GM12874 (cell line): ENCODE measurements at regions not wholly inside any gene's neighbourhood (a gene's known extent, or its start where the extent isn't known, plus 50 kb on each side); places are given as distances from the start of the nearest gene placed in this dataset.

ENCODE experiments used
- CTCF ChIP-seq: IDR thresholded peaks from 2 replicates; pipeline ENCODE4 v1.5.1; 2011; ENCODE audit warnings: low read depth, mild to moderate bottlenecking, control low read depth, low read length, moderate library complexity; ENCODE audit not compliant: insufficient read depth

- TF ChIP-seq CTCF: no peak
These were observed 1044.9 kb downstream of the TYW1 start for GRCh38 chr7:68041554-68041953.

DNA sequence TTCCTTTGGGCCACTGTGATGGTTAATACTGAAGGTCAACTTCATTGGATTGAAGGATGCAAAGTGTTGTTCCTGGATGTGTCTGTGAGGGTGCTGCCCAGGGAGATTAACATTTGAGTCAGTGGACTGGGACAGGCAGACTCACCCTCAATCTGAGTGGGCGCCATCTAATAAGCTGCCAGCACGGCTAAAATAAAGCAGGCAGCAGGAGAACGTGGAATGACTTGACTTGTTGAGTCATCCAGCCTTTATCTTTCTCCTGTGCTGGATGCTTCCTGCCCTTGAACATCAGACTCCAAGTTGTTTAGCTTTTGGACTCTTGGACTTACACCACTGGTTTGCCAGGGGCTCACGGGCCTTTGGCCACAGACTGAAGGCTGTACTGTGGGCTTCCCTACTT, 1046.9 kb downstream of the TYW1 start:
- TF ChIP-seq CTCF: no peak

GRCh38 chr7:68050627-68051026, 1054.0 kb downstream of the TYW1 start:
- TF ChIP-seq CTCF: no peak

DNA sequence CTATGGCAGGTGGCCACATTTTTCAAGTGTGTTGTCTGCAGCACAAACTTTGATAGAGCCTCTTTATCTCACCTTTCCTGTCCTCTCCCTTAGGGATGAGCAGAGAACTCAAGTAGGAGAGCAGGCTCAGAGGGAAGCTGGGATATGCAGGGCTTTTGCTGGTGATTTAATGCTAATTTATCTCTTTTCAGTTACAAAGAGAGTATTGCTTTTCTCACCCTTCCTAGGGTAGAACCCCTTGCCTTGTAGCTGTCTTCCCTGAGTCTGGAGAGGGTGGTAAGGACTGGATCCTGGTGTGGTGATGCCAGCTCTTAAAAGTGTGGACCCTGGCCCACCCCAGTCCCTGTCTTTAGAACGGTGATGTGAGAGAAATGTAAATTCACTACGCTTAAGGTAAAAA, 1061.4 kb downstream of the TYW1 start:
- no peak for TF ChIP-seq CTCF

- no peak for TF ChIP-seq CTCF
These were observed 1066.5 kb downstream of the TYW1 start for GRCh38 chr7:68063171-68063570.

DNA sequence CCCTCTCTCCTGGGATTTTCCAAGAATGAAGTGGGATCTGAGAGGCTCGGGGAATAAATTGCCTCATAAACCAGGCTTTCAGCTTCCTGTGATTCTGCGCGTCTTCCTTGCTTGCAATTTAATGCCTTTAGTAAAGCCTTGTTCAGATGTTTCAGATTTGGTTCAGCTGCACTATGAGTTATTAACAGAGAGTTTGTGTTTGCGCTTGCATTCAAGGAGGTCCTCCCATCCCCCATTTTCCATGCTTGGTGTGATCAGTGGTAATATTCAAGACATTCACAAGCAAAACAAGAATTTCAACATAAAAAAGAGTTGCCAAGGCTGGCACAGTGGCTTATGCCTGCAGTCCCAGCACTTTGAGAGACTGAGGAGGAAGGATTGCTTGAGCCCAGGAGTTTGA, 1068.9 kb downstream of the TYW1 start:
- no peak for TF ChIP-seq CTCF

DNA sequence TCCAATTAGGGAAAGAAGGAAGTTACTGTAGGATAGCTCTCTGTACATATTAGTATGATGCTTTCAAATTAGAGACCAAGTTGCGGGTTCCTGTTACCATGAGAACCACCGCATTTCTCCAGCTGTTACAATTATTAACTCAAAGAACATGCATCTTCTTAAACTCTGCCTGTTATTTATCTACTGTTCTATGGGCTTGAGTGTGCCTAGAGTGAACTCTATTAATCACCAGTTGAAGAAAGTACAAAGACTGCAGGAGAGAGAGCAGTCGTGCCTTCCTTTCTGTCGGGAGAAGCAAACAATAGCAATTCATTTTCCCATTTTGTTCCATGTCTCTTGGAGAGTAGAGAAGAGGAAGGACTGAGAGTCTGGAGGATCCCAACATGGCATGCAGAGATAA, 1071.2 kb downstream of the TYW1 start:
- TF ChIP-seq CTCF: no peak

DNA sequence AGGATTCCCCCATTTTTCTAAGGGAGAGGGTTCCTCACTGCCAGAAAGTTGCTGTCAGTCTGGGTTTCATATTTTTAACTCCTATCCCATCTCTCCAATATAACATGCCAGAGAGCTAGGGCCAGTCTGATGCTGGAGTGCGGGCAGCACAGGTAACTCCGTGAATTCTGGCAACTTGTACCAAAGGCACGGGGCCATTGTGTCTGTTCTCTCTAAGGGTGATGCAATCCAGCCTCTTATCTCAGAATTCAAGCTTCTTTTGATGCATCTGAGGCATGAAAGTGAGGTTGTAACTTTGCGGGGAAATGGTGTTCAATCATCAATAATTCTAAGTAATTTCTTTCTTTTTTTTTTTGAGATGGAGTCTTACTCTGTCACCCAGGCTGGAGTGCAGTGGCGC, 1074.4 kb downstream of the TYW1 start:
- TF ChIP-seq CTCF: no peak
